HG02870 (cell line): ENCODE measurements at regions not wholly inside any gene's neighbourhood (a gene's known extent, or its start where the extent isn't known, plus 50 kb on each side); places are given as distances from the start of the nearest gene placed in this dataset.
"Not testable (repeated sequence)": the region's sequence is repeated elsewhere in the genome, so short reads cannot be mapped to it uniquely, and the experiment has no call there.

Experiments used
- ATAC-seq: cut with Tn5 transposase; IDR thresholded peaks from one replicate; pipeline ENCODE4 v1.9.1; 2021; ENCODE audit warnings: mild to moderate bottlenecking, moderate library complexity; ENCODE audit not compliant: unreplicated experiment

- ATAC-seq: no peak
Measured at GRCh38 chr6:132061381-132061780, 110.2 kb upstream of the CCN2 start.

- ATAC-seq: no peak
Measured at GRCh38 chr6:132060591-132060990, 109.4 kb upstream of the CCN2 start.

GRCh38 chr6:132058975-132059374 lies 107.8 kb upstream of the CCN2 start:
- ATAC-seq: no peak

GRCh38 chr6:132054525-132054924 lies 103.4 kb upstream of the CCN2 start:
- no peak for ATAC-seq

- ATAC-seq: no peak
Measured at GRCh38 chr6:132053511-132053910, 102.3 kb upstream of the CCN2 start.

GRCh38 chr6:132052096-132052495 lies 100.9 kb upstream of the CCN2 start:
- no peak for ATAC-seq

GRCh38 chr6:132045877-132046276 lies 94.7 kb upstream of the CCN2 start:
- ATAC-seq: no peak

GRCh38 chr6:132043148-132043547 lies 92.0 kb upstream of the CCN2 start:
- no peak for ATAC-seq

- ATAC-seq: no peak
Measured at GRCh38 chr6:132041706-132042105, 90.5 kb upstream of the CCN2 start.

GRCh38 chr6:132028029-132028428 lies 76.9 kb upstream of the CCN2 start:
- no peak for ATAC-seq

GRCh38 chr6:132025468-132025867 lies 74.3 kb upstream of the CCN2 start:
- no peak for ATAC-seq

- no peak for ATAC-seq
Measured at GRCh38 chr6:132023490-132023889, 72.3 kb upstream of the CCN2 start.

GRCh38 chr6:132021552-132022375 lies 70.6 kb upstream of the CCN2 start:
- ATAC-seq: no peak

GRCh38 chr6:132020918-132021317 lies 69.7 kb upstream of the CCN2 start:
- ATAC-seq: not testable (repeated sequence)

GRCh38 chr6:132020138-132020581 lies 69.0 kb upstream of the CCN2 start:
- ATAC-seq: no peak

- ATAC-seq: no peak
Measured at GRCh38 chr6:132019586-132019985, 68.4 kb upstream of the CCN2 start.

GRCh38 chr6:132017942-132018341 lies 66.8 kb upstream of the CCN2 start:
- ATAC-seq: no peak

- no peak for ATAC-seq
Measured at GRCh38 chr6:132016396-132016795, 65.2 kb upstream of the CCN2 start.

GRCh38 chr6:132011582-132011981 lies 60.4 kb upstream of the CCN2 start:
- no peak for ATAC-seq

GRCh38 chr6:132009175-132009574 lies 58.0 kb upstream of the CCN2 start:
- no peak for ATAC-seq

GRCh38 chr6:132007474-132008190 lies 56.5 kb upstream of the CCN2 start:
- no peak for ATAC-seq

GRCh38 chr6:132005178-132005577 lies 54.0 kb upstream of the CCN2 start:
- no peak for ATAC-seq
